Neuron (in vitro differentiated cells): ENCODE measurements at regions not wholly inside any gene's neighbourhood (a gene's known extent, or its start where the extent isn't known, plus 50 kb on each side); places are given as distances from the start of the nearest gene placed in this dataset.
"Not testable (repeated sequence)": the region's sequence is repeated elsewhere in the genome, so short reads cannot be mapped to it uniquely, and the experiment has no call there.

Source experiments
- H2AFZ ChIP-seq: one replicate; pipeline ENCODE4 v1.6.1; 2013; ENCODE audit warnings: low read depth, mild to moderate bottlenecking, inconsistent platforms, low read length, moderate library complexity
- H3K27me3 ChIP-seq: one replicate; pipeline ENCODE4 v1.6.1; 2013; ENCODE audit warnings: low read length; ENCODE audit not compliant: insufficient read depth
- H3K36me3 ChIP-seq: one replicate; pipeline ENCODE4 v1.6.1; 2013; ENCODE audit warnings: low read length; ENCODE audit not compliant: insufficient read depth
- H3K4me1 ChIP-seq: one replicate; pipeline ENCODE4 v1.6.1; 2013; ENCODE audit warnings: low read length; ENCODE audit not compliant: insufficient read depth
- H3K4me3 ChIP-seq: 2 replicates; pipeline ENCODE4 v1.5.1; 2013; ENCODE audit warnings: mild to moderate bottlenecking, low read length, moderate library complexity
- H3K9me3 ChIP-seq: one replicate; pipeline ENCODE4 v1.6.1; 2013; ENCODE audit warnings: low read length

GRCh38 chr13:26488236-26489003 lies 69.1 kb upstream of the WASF3 start:
- Histone ChIP-seq H3K27me3 (no peaks in the 10 kb centered on the region), H3K4me3 (no peak overlapping the region), H3K9me3 (no peaks in the 10 kb centered on the region), H2AFZ (no peak overlapping the region), H3K4me1 (no peaks in the 10 kb centered on the region), H3K36me3 (no peaks in the 10 kb centered on the region)

GRCh38 chr13:26492301-26492700 lies 65.2 kb upstream of the WASF3 start:
- H3K4me1 ChIP-seq, H3K27me3 ChIP-seq, H3K4me3 ChIP-seq, H2AFZ ChIP-seq, H3K9me3 ChIP-seq, H3K36me3 ChIP-seq: not testable (repeated sequence)

GRCh38 chr13:26494571-26495195 lies 62.8 kb upstream of the WASF3 start:
- Histone ChIP-seq H3K36me3 (no peaks in the 10 kb centered on the region), H2AFZ (no peak overlapping the region), H3K4me3 (no peak overlapping the region), H3K9me3 (no peaks in the 10 kb centered on the region), H3K4me1 (peaks cover 8% of the 10 kb centered on the region), H3K27me3 (no peaks in the 10 kb centered on the region)

- Histone ChIP-seq H3K27me3 (no peaks in the 10 kb centered on the region), H3K4me1 (peaks cover 8% of the 10 kb centered on the region), H2AFZ (no peak overlapping the region), H3K9me3 (no peaks in the 10 kb centered on the region), H3K4me3 (no peak overlapping the region), H3K36me3 (no peaks in the 10 kb centered on the region)
Observed at GRCh38 chr13:26495750-26496149, 61.7 kb upstream of the WASF3 start.

GRCh38 chr13:26497968-26498511 lies 59.4 kb upstream of the WASF3 start:
- Histone ChIP-seq H3K4me1 (peaks cover 12% of the 10 kb centered on the region), H3K4me3 (no peak overlapping the region), H2AFZ (no peak overlapping the region), H3K36me3 (no peaks in the 10 kb centered on the region), H3K27me3 (no peaks in the 10 kb centered on the region), H3K9me3 (no peaks in the 10 kb centered on the region)

- H3K27me3 ChIP-seq = no peaks in the 10 kb centered on the region
- H3K4me3 ChIP-seq = no peak overlapping the region
- no peaks in the 10 kb centered on the region for H3K9me3 ChIP-seq
- peaks cover 12% of the 10 kb centered on the region for H3K4me1 ChIP-seq
- H3K36me3 ChIP-seq = no peaks in the 10 kb centered on the region
- peak overlapping the region; percentile 40 for H2AFZ ChIP-seq
Observed at GRCh38 chr13:26498656-26499601, 58.6 kb upstream of the WASF3 start.

- Histone ChIP-seq H3K4me3 (no peak overlapping the region), H3K27me3 (peaks cover 2% of the 10 kb centered on the region), H2AFZ (no peak overlapping the region), H3K4me1 (peaks cover 12% of the 10 kb centered on the region), H3K9me3 (no peaks in the 10 kb centered on the region), H3K36me3 (no peaks in the 10 kb centered on the region)
Observed at GRCh38 chr13:26500618-26501320, 56.7 kb upstream of the WASF3 start.

GRCh38 chr13:26501641-26502040 lies 55.8 kb upstream of the WASF3 start:
- peaks cover 12% of the 10 kb centered on the region for H3K4me1 ChIP-seq
- no peaks in the 10 kb centered on the region for H3K9me3 ChIP-seq
- H2AFZ ChIP-seq = no peak overlapping the region
- no peaks in the 10 kb centered on the region for H3K36me3 ChIP-seq
- no peak overlapping the region for H3K4me3 ChIP-seq
- peaks cover 2% of the 10 kb centered on the region for H3K27me3 ChIP-seq

- H3K9me3 ChIP-seq = no peaks in the 10 kb centered on the region
- H3K4me1 ChIP-seq = peaks cover 12% of the 10 kb centered on the region
- H3K36me3 ChIP-seq = no peaks in the 10 kb centered on the region
- H3K27me3 ChIP-seq = peaks cover 2% of the 10 kb centered on the region
- H2AFZ ChIP-seq = no peak overlapping the region
- no peak overlapping the region for H3K4me3 ChIP-seq
Observed at GRCh38 chr13:26502826-26503225, 54.7 kb upstream of the WASF3 start.

- Histone ChIP-seq H3K36me3 (no peaks in the 10 kb centered on the region), H3K4me3 (no peak overlapping the region), H3K9me3 (no peaks in the 10 kb centered on the region), H3K27me3 (peaks cover 2% of the 10 kb centered on the region), H2AFZ (no peak overlapping the region), H3K4me1 (peaks cover 8% of the 10 kb centered on the region)
Observed at GRCh38 chr13:26503826-26504594, 53.5 kb upstream of the WASF3 start.
